SU-DHL-6 (cell line): ENCODE measurements at regions not wholly inside any gene's neighbourhood (a gene's known extent, or its start where the extent isn't known, plus 50 kb on each side); places are given as distances from the start of the nearest gene placed in this dataset.

Source experiments
- H2AFZ ChIP-seq: fragments of 200-600 bp; sonication (generic); 2 replicates; pipeline ENCODE4 v1.6.1; 2014; ENCODE audit warnings: low read depth, mild to moderate bottlenecking, moderate library complexity, mixed read lengths, antibody characterized with exemption, low read length; ENCODE audit not compliant: severe bottlenecking
- H3F3A ChIP-seq: fragments of 200-600 bp; shearing (Covaris generic); 2 replicates; pipeline ENCODE4 v1.6.0; 2016; ENCODE audit warnings: antibody characterized with exemption, mild to moderate bottlenecking; ENCODE audit not compliant: insufficient read depth
- H3K27ac ChIP-seq: fragments of 200-600 bp; sonication (generic); 2 replicates; pipeline ENCODE4 v1.5.1; 2016; ENCODE audit warnings: low read depth, mild to moderate bottlenecking, low read length, moderate library complexity, mixed read lengths
- H3K27me3 ChIP-seq: fragments of 200-600 bp; sonication (generic), shearing (Covaris generic); 2 replicates; pipeline ENCODE4 v1.6.0; 2014; ENCODE audit warnings: mild to moderate bottlenecking, low read length
- H3K36me3 ChIP-seq: fragments of 200-600 bp; sonication (generic); 2 replicates; pipeline ENCODE4 v1.6.1; 2014; ENCODE audit warnings: mild to moderate bottlenecking, low read length, mixed read lengths
- H3K4me2 ChIP-seq: fragments of 300-600, 200-600 bp; shearing (Covaris generic), sonication (generic); 2 replicates; pipeline ENCODE4 v1.6.0; 2014; ENCODE audit warnings: low read length, low read depth, mild to moderate bottlenecking; ENCODE audit not compliant: poor library complexity, severe bottlenecking
- H3K4me3 ChIP-seq: fragments of 200-600 bp; sonication (generic); 2 replicates; pipeline ENCODE4 v1.5.1; 2014; ENCODE audit warnings: antibody characterized with exemption, low read length, mild to moderate bottlenecking, mixed read lengths; ENCODE audit not compliant: insufficient read depth, poor library complexity, severe bottlenecking
- H3K79me2 ChIP-seq: fragments of 200-600 bp; sonication (generic); 2 replicates; pipeline ENCODE4 v1.6.1; 2014; ENCODE audit warnings: mild to moderate bottlenecking, low read length, moderate library complexity; ENCODE audit not compliant: insufficient read depth
- H3K9ac ChIP-seq: fragments of 200-600 bp; sonication (generic); 2 replicates; pipeline ENCODE4 v1.7.0; 2014; ENCODE audit warnings: mild to moderate bottlenecking, low read length
- H3K9me2 ChIP-seq: fragments of 200-600 bp; sonication (generic); replicated peaks from 2 replicates; pipeline ENCODE4 v1.6.1; 2014; ENCODE audit warnings: low read length; ENCODE audit not compliant: insufficient read depth
- H3K9me3 ChIP-seq: fragments of 200-600 bp; sonication (generic); 2 replicates; pipeline ENCODE4 v1.6.1; 2014; ENCODE audit warnings: low read length, mixed read lengths; ENCODE audit not compliant: insufficient read depth
- H4K20me1 ChIP-seq: fragments of 200-600 bp; sonication (generic); 2 replicates; pipeline ENCODE4 v1.6.1; 2014; ENCODE audit warnings: low read depth, mild to moderate bottlenecking, antibody characterized with exemption, low read length, moderate library complexity, mixed read lengths
- CTCF ChIP-seq: fragments of 200-600 bp; sonication (generic); IDR thresholded peaks from one replicate; pipeline ENCODE4 v1.5.1; 2017; ENCODE audit warnings: antibody characterized with exemption, mild to moderate bottlenecking, low read length, moderate library complexity; ENCODE audit not compliant: insufficient read depth, poor library complexity, severe bottlenecking
- EZH2phosphoT487 ChIP-seq: fragments of 200-600 bp; sonication (generic), shearing (Covaris generic); conservative IDR thresholded peaks from 2 replicates; pipeline ENCODE4 v1.6.1; 2018; ENCODE audit warnings: mild to moderate bottlenecking, antibody characterized with exemption, low read length, moderate library complexity, mixed read lengths

GRCh38 chr17:53406907-53407306, 415.8 kb upstream of the KIF2B start:
- H3K79me2 ChIP-seq, result no peaks in the 10 kb centered on the region
- no peak overlapping the region for H3K27ac ChIP-seq
- no peak overlapping the region for H3K4me3 ChIP-seq
- TF ChIP-seq CTCF (no peak), EZH2phosphoT487 (no peak)
- H3K36me3 ChIP-seq, result no peaks in the 10 kb centered on the region
- H3K9ac ChIP-seq, result no peak overlapping the region
- H2AFZ ChIP-seq, result no peak overlapping the region
- no peaks in the 10 kb centered on the region for H3F3A ChIP-seq
- no peaks in the 10 kb centered on the region for H3K27me3 ChIP-seq
- H3K9me3 ChIP-seq, result no peaks in the 10 kb centered on the region
- H4K20me1 ChIP-seq, result no peaks in the 10 kb centered on the region
- H3K9me2 ChIP-seq, result no peaks in the 10 kb centered on the region; the same call in 1 of the 2 replicates
- H3K4me2 ChIP-seq, result no peak overlapping the region

GRCh38 chr17:53391197-53391596, 431.5 kb upstream of the KIF2B start:
- H4K20me1 ChIP-seq, result no peaks in the 10 kb centered on the region
- H3K27me3 ChIP-seq, result no peaks in the 10 kb centered on the region
- H3K9me3 ChIP-seq, result no peaks in the 10 kb centered on the region
- TF ChIP-seq CTCF (no peak), EZH2phosphoT487 (no peak)
- no peak overlapping the region for H3K4me3 ChIP-seq
- no peaks in the 10 kb centered on the region for H3F3A ChIP-seq
- H3K9me2 ChIP-seq, result no peaks in the 10 kb centered on the region
- H3K9ac ChIP-seq, result no peak overlapping the region
- no peaks in the 10 kb centered on the region for H3K79me2 ChIP-seq
- no peak overlapping the region for H2AFZ ChIP-seq
- H3K27ac ChIP-seq, result no peak overlapping the region
- no peaks in the 10 kb centered on the region for H3K36me3 ChIP-seq
- no peak overlapping the region for H3K4me2 ChIP-seq

GRCh38 chr17:53390575-53390974, 432.2 kb upstream of the KIF2B start:
- no peak overlapping the region for H3K4me3 ChIP-seq
- H3K9me2 ChIP-seq, result no peaks in the 10 kb centered on the region
- no peak overlapping the region for H3K9ac ChIP-seq
- no peak overlapping the region for H3K27ac ChIP-seq
- H3K36me3 ChIP-seq, result no peaks in the 10 kb centered on the region
- no peak overlapping the region for H3K4me2 ChIP-seq
- no peaks in the 10 kb centered on the region for H3K79me2 ChIP-seq
- no peaks in the 10 kb centered on the region for H3K9me3 ChIP-seq
- no peaks in the 10 kb centered on the region for H3F3A ChIP-seq
- no peaks in the 10 kb centered on the region for H3K27me3 ChIP-seq
- H2AFZ ChIP-seq, result no peak overlapping the region
- TF ChIP-seq EZH2phosphoT487 (no peak), CTCF (no peak)
- no peaks in the 10 kb centered on the region for H4K20me1 ChIP-seq
